Endothelial cell of umbilical vein (primary cell): ENCODE measurements at regions not wholly inside any gene's neighbourhood (a gene's known extent, or its start where the extent isn't known, plus 50 kb on each side); places are given as distances from the start of the nearest gene placed in this dataset.
A peak's percentile ranks its signal among the peaks of the same experiment; 100 is the strongest.

Experiments used
- BruUV-seq: library from RNA; stranded (reverse); fragments of 400-500 nt; replicated peaks from 2 replicates; lab custom pipeline; 2021; lab: Mats Ljungman, UMichigan
- CTCF ChIA-PET: fragments of 300-600, 350-600 bp; sonication (Branson Sonifier 250); formaldehyde crosslinking; loops from one replicate; lab custom pipeline; 2021; ENCODE audit warnings: antibody characterized with exemption, inconsistent platforms; lab: Charles Lee
- POLR2A ChIA-PET: fragments of 300-600, 350-600 bp; sonication (Branson Sonifier 250); formaldehyde crosslinking; loops from one replicate; lab custom pipeline; 2021; ENCODE audit warnings: antibody characterized with exemption, inconsistent platforms; lab: Charles Lee
- DNase-seq: peaks from one replicate; pipeline ENCODE4 v3.0.0-alpha.2; 2011; ENCODE audit warnings: low read depth, low spot score
- FAIRE-seq: peaks from 2 replicates; lab custom pipeline; 2011; peaks lifted over from hg19 to GRCh38; lab: Jason Lieb, UNC
- H2AFZ ChIP-seq: 2 replicates; pipeline ENCODE4 v1.6.0; 2012; ENCODE audit warnings: low read depth, low read length, control low read depth, inconsistent platforms
- H3K27ac ChIP-seq: 2 replicates; pipeline ENCODE4 v1.5.1; 2011; ENCODE audit warnings: low read depth, mild to moderate bottlenecking, control low read depth, low read length, moderate library complexity; ENCODE audit not compliant: insufficient read depth
- H3K27me3 ChIP-seq, 2 experiments: 2 replicates each; pipeline versions ENCODE4 v1.6.0 to v1.6.1; 2011; ENCODE audit warnings: low read length in 2 of 2, mixed read lengths in 1 of 2; ENCODE audit not compliant: control insufficient read depth in 2 of 2, insufficient read depth in 2 of 2
- H3K36me3 ChIP-seq, 2 experiments: 2 replicates in 1 of 2; 3 replicates in 1 of 2; pipeline ENCODE4 v1.5.1; 2011; ENCODE audit warnings: low read length in 2 of 2, mild to moderate bottlenecking in 1 of 2, moderate library complexity in 1 of 2; ENCODE audit not compliant: control insufficient read depth in 2 of 2, insufficient read depth in 2 of 2; ENCODE audit errors: extremely low read depth in 1 of 2
- H3K4me1 ChIP-seq: 3 replicates; pipeline ENCODE4 v1.5.1; 2011; ENCODE audit warnings: mild to moderate bottlenecking, low read length; ENCODE audit not compliant: control insufficient read depth, insufficient read depth; ENCODE audit errors: extremely low read depth
- H3K4me2 ChIP-seq: 2 replicates; pipeline ENCODE4 v1.6.1; 2011; ENCODE audit warnings: low read length, control low read depth, mixed read lengths; ENCODE audit not compliant: insufficient read depth
- H3K4me3 ChIP-seq, 3 experiments: fragments of 200-600 bp in 1 of 3; sonication (generic), shearing (Covaris generic) in 1 of 3; replicated peaks in 1 of 3; 2 replicates each; pipeline ENCODE4 v1.5.1; 2011 to 2016; ENCODE audit warnings: control low read depth in 3 of 3, low read length in 3 of 3, mild to moderate bottlenecking in 2 of 3, inconsistent platforms in 1 of 3, low read depth in 1 of 3, moderate library complexity in 1 of 3; ENCODE audit not compliant: insufficient read depth in 1 of 3
- H3K79me2 ChIP-seq: 2 replicates; pipeline ENCODE4 v1.6.0; 2012; ENCODE audit warnings: low read length, inconsistent platforms; ENCODE audit not compliant: control insufficient read depth, insufficient read depth
- H3K9ac ChIP-seq: replicated peaks from 2 replicates; pipeline ENCODE3; 2011; ENCODE audit warnings: low read length, control low read depth; ENCODE audit not compliant: insufficient read depth; ENCODE audit errors: extremely low read depth
- H3K9me1 ChIP-seq: replicated peaks from 3 replicates; pipeline ENCODE4 v1.6.0; 2011; ENCODE audit warnings: mild to moderate bottlenecking, low read length; ENCODE audit not compliant: control insufficient read depth, insufficient read depth; ENCODE audit errors: extremely low read depth
- H3K9me3 ChIP-seq: replicated peaks from 2 replicates; pipeline ENCODE4 v1.5.1; 2012; ENCODE audit warnings: low read length, inconsistent platforms; ENCODE audit not compliant: control insufficient read depth, insufficient read depth
- H4K20me1 ChIP-seq: replicated peaks from 2 replicates; pipeline ENCODE3; 2011; ENCODE audit warnings: mild to moderate bottlenecking, low read length; ENCODE audit not compliant: control insufficient read depth, insufficient read depth; ENCODE audit errors: extremely low read depth
- CTCF ChIP-seq, 2 donors: IDR thresholded peaks; 1 replicate in 1 of 2; 2 replicates in 1 of 2; pipeline ENCODE4 v1.5.1; 2011; ENCODE audit warnings: low read length in 2 of 2, mild to moderate bottlenecking in 2 of 2, moderate library complexity in 2 of 2, control low read depth in 1 of 2, inconsistent platforms in 1 of 2, low read depth in 1 of 2; ENCODE audit not compliant: insufficient read depth in 1 of 2; ENCODE audit errors: extremely low read depth in 1 of 2
- EZH2 ChIP-seq: IDR thresholded peaks from 2 replicates; pipeline ENCODE4 v1.6.1; 2012; ENCODE audit warnings: borderline replicate concordance, low read depth, mild to moderate bottlenecking, moderate library complexity, low read length, inconsistent platforms; ENCODE audit not compliant: severe bottlenecking
- FOS ChIP-seq: IDR thresholded peaks from 2 replicates; pipeline ENCODE4 v1.6.1; 2011; ENCODE audit warnings: mild to moderate bottlenecking, low read length, moderate library complexity, borderline replicate concordance; ENCODE audit not compliant: insufficient read depth
- GATA2 ChIP-seq: IDR thresholded peaks from 2 replicates; pipeline ENCODE4 v1.7.0; 2011; ENCODE audit warnings: low read depth, mild to moderate bottlenecking, moderate library complexity, mixed read lengths, low read length; ENCODE audit not compliant: insufficient read length, insufficient read depth
- JUN ChIP-seq: IDR thresholded peaks from 2 replicates; pipeline ENCODE4 v1.6.1; 2011; ENCODE audit warnings: borderline replicate concordance, low read depth; ENCODE audit not compliant: insufficient read length, insufficient read depth
- MAX ChIP-seq: IDR thresholded peaks from 2 replicates; pipeline ENCODE4 v1.6.1; 2011; ENCODE audit not compliant: insufficient read depth, insufficient read length
- MYC ChIP-seq: IDR thresholded peaks from one replicate; pipeline ENCODE4 v1.6.1; 2011; ENCODE audit warnings: mild to moderate bottlenecking, low read depth, low read length
- POLR2A ChIP-seq: IDR thresholded peaks from 2 replicates; pipeline ENCODE4 v1.6.1; 2012; ENCODE audit warnings: low read depth, mild to moderate bottlenecking, control low read depth, low read length
- POLR2AphosphoS5 ChIP-seq: IDR thresholded peaks from 2 replicates; pipeline ENCODE4 v1.6.1; 2012; ENCODE audit warnings: low read depth, mild to moderate bottlenecking, control low read depth, low read length, moderate library complexity; ENCODE audit not compliant: insufficient read depth
- dilution Hi-C: fragments of 300-500 bp; cut with MboI; formaldehyde crosslinking; loops from one replicate; pipeline ENCODE4 v1.15.0; 2019; ENCODE audit warnings: low sequenced_read_pairs; ENCODE audit not compliant: extremely low pct_ligation_motif_present
- intact Hi-C: fragments of 100-400 bp; cut with micrococcal nuclease; formaldehyde crosslinking; loops from one replicate; pipeline ENCODE4 v1.10.0; 2022

GRCh38 chr15:26082221-26083109, 219.3 kb upstream of the ATP10A start:
- Histone ChIP-seq H3K27ac (peak overlapping the region; percentile 3), H3K9me3 (no peaks in the 10 kb centered on the region), H3K27me3 (no peaks in the 10 kb centered on the region), H3K9me1 (no peaks in the 10 kb centered on the region), H3K4me1 (peaks cover 2% of the 10 kb centered on the region), H3K4me2 (peak overlapping the region; percentile 61), H3K79me2 (no peaks in the 10 kb centered on the region), H2AFZ (peak overlapping the region; percentile 92), H4K20me1 (no peaks in the 10 kb centered on the region), H3K9ac (peak overlapping the region; percentile 61), H3K36me3 (no peaks in the 10 kb centered on the region), H3K4me3 (peak overlapping the region; percentile 47 to 66 (median 49))
- ChIA-PET POLR2A (no interaction called here), CTCF (no interaction called here)
- TF ChIP-seq EZH2, result no peak
- TF ChIP-seq JUN, result no peak
- TF ChIP-seq GATA2, result no peak
- TF ChIP-seq POLR2A, result no peak
- no peak for TF ChIP-seq MAX
- no peak for TF ChIP-seq CTCF (IDR thresholded peaks at IDR 0.05; ENCODE audit: extremely low read depth in 1 of 2, insufficient read depth in 1 of 2, low read depth in 1 of 2, low read length in 2 of 2)
- no peak for TF ChIP-seq FOS
- TF ChIP-seq POLR2AphosphoS5, result no peak
- TF ChIP-seq MYC, result no peak
- no TSS peak for BruUV-seq
- FAIRE-seq, result peak; percentile 96
- DNase-seq, result peak; percentile 95
- dilution Hi-C loops (no loop called here), intact Hi-C loops (loop anchor here (10.0 kb wide), 1 partner anchor 542 kb away; no protein-coding TSS in a partner anchor)
